Smooth muscle cell (in vitro differentiated cells): ENCODE measurements at regions not wholly inside any gene's neighbourhood (a gene's known extent, or its start where the extent isn't known, plus 50 kb on each side); places are given as distances from the start of the nearest gene placed in this dataset.

Experiments used
- DNase-seq: peaks from one replicate; lab custom pipeline; 2025; ENCODE audit not compliant: unreplicated experiment; lab: John Stamatoyannopoulos, UW
- H2AFZ ChIP-seq: fragments of 200-600 bp; sonication (generic); 2 replicates; pipeline ENCODE4 v1.6.0; 2016; ENCODE audit warnings: antibody characterized with exemption, low read depth, mild to moderate bottlenecking
- H3F3A ChIP-seq: fragments of 200-600 bp; sonication (generic); 2 replicates; pipeline ENCODE4 v1.6.0; 2017; ENCODE audit warnings: antibody characterized with exemption, low read depth
- H3K27ac ChIP-seq: fragments of 200-600 bp; sonication (generic); 2 replicates; pipeline ENCODE4 v1.5.1; 2016; ENCODE audit warnings: low read depth, mild to moderate bottlenecking
- H3K27me3 ChIP-seq: fragments of 200-600 bp; sonication (generic); 2 replicates; pipeline ENCODE4 v1.6.1; 2016; ENCODE audit warnings: low read depth, mild to moderate bottlenecking
- H3K36me3 ChIP-seq: fragments of 200-600 bp; sonication (generic); 2 replicates; pipeline ENCODE4 v1.5.1; 2016; ENCODE audit warnings: low read depth
- H3K4me1 ChIP-seq: fragments of 200-600 bp; sonication (generic); 2 replicates; pipeline ENCODE4 v1.5.1; 2016; ENCODE audit warnings: low read depth
- H3K4me2 ChIP-seq: fragments of 200-600 bp; sonication (generic); 2 replicates; pipeline ENCODE4 v1.6.0; 2016; ENCODE audit warnings: mild to moderate bottlenecking
- H3K4me3 ChIP-seq: fragments of 200-600 bp; sonication (generic); 2 replicates; pipeline ENCODE4 v1.5.1; 2016; ENCODE audit warnings: mild to moderate bottlenecking
- H3K79me2 ChIP-seq: fragments of 200-600 bp; sonication (generic); 2 replicates; pipeline ENCODE4 v1.6.0; 2016; ENCODE audit warnings: low read depth, mild to moderate bottlenecking
- H3K9ac ChIP-seq: fragments of 200-600 bp; sonication (generic); 2 replicates; pipeline ENCODE4 v1.6.0; 2016; ENCODE audit warnings: low read depth
- H3K9me3 ChIP-seq: fragments of 200-600 bp; sonication (generic); replicated peaks from 2 replicates; pipeline ENCODE4 v1.5.1; 2016; ENCODE audit warnings: low read depth
- H4K20me1 ChIP-seq: fragments of 200-600 bp; sonication (generic); 2 replicates; pipeline ENCODE4 v1.6.0; 2016; ENCODE audit warnings: low read depth
- WGBS: methylation state at CpG from one replicate; pipeline ENCODE4 v1.1.7; 2016; ENCODE audit warnings: low lambda C conversion rate; 5-methylcytosine and 5-hydroxymethylcytosine counted together
- TF ChIP-seq, protein P1 (sequence below): fragments of 200-600 bp; sonication (generic); IDR thresholded peaks from 2 replicates; pipeline ENCODE4 v1.5.1; 2017; ENCODE audit warnings: borderline replicate concordance, mild to moderate bottlenecking, antibody characterized with exemption; ENCODE audit not compliant: insufficient read depth, poor library complexity, severe bottlenecking

DNA sequence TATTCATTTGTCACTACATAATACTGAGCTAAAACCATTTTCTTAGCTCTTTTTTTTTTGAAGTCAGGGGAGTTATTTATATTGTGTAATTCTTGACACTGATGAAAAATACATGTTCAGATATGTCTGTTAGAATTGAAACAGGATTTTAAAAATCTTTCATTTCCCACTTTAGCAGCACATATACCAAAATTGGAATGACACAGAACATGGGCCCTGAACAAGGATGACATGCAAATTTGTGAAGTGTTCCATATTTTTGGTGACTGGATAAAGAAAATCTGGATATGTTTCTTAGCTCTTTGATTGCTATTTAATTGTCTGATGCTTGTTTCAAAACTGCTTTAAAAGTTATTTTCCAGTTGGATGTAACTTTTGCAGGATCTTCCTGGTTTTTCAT, 1963.9 kb upstream of the LRRTM1 start:
- Histone ChIP-seq H3F3A (no peaks in the 10 kb centered on the region), H2AFZ (peak overlapping the region; percentile 54), H3K4me2 (no peak overlapping the region), H3K27ac (no peak overlapping the region), H4K20me1 (no peaks in the 10 kb centered on the region), H3K79me2 (no peaks in the 10 kb centered on the region), H3K9ac (no peak overlapping the region), H3K4me1 (no peaks in the 10 kb centered on the region), H3K4me3 (no peak overlapping the region), H3K9me3 (no peaks in the 10 kb centered on the region), H3K27me3 (no peaks in the 10 kb centered on the region), H3K36me3 (no peaks in the 10 kb centered on the region)
- no peak for DNase-seq
- TF ChIP-seq, protein P1, sequence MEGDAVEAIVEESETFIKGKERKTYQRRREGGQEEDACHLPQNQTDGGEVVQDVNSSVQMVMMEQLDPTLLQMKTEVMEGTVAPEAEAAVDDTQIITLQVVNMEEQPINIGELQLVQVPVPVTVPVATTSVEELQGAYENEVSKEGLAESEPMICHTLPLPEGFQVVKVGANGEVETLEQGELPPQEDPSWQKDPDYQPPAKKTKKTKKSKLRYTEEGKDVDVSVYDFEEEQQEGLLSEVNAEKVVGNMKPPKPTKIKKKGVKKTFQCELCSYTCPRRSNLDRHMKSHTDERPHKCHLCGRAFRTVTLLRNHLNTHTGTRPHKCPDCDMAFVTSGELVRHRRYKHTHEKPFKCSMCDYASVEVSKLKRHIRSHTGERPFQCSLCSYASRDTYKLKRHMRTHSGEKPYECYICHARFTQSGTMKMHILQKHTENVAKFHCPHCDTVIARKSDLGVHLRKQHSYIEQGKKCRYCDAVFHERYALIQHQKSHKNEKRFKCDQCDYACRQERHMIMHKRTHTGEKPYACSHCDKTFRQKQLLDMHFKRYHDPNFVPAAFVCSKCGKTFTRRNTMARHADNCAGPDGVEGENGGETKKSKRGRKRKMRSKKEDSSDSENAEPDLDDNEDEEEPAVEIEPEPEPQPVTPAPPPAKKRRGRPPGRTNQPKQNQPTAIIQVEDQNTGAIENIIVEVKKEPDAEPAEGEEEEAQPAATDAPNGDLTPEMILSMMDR: no peak

DNA sequence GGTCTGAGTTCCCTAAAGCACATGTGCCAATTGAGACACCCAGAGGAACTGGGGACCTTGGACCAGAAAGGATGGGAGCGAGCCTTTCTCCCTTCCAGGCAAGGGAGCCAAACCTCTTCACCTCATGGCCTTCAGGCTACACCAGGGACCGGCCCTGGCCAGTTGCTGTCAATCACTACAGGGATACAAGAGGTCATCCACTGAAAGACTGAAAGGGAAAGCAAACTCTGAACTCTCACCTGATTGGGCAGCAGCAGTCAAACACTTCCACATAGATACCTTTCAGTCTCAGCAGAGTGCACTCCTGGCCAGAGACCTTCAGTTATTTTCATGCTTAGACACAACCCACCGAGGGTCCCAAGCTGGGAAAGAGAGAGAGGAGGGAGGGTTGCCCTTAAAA, 1956.0 kb upstream of the LRRTM1 start:
- no peak overlapping the region for H3K9ac ChIP-seq
- H3K4me1 ChIP-seq: no peaks in the 10 kb centered on the region
- H3K27ac ChIP-seq: no peak overlapping the region
- no peak overlapping the region for H2AFZ ChIP-seq
- H3K4me2 ChIP-seq: no peak overlapping the region
- no peak for DNase-seq
- H3K9me3 ChIP-seq: no peaks in the 10 kb centered on the region
- TF ChIP-seq, protein P1: no peak
- H3F3A ChIP-seq: peaks cover 5% of the 10 kb centered on the region
- no peaks in the 10 kb centered on the region for H3K36me3 ChIP-seq
- H3K79me2 ChIP-seq: no peaks in the 10 kb centered on the region
- no peaks in the 10 kb centered on the region for H3K27me3 ChIP-seq
- H4K20me1 ChIP-seq: no peaks in the 10 kb centered on the region
- H3K4me3 ChIP-seq: no peak overlapping the region
- WGBS: 94% methylated on average over 3 of the region's 3 CpGs

DNA sequence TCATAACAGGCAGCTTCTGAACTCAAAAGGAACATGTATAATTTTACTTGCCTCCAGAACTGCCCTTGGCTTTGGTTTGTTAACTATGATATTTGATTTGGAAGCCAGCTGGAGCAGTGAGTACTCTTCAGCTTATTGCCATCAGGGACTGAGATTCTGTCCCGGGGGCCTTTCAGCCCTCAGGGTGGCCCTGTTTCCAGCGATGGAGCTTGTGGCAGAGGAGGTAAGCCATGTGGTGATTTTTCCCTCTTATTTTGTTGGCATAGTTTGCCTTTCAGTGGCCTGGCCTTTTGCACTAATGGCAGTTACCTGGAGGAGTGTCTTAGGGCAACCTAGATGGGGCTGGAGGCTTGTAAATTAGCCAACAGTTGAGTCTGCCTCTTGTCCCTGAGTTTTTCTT, 1955.0 kb upstream of the LRRTM1 start:
- Histone ChIP-seq H3K9me3 (no peaks in the 10 kb centered on the region), H3K4me3 (no peak overlapping the region), H3K27me3 (no peaks in the 10 kb centered on the region), H4K20me1 (no peaks in the 10 kb centered on the region), H3F3A (peaks cover 5% of the 10 kb centered on the region), H3K4me2 (no peak overlapping the region), H3K27ac (no peak overlapping the region), H3K4me1 (no peaks in the 10 kb centered on the region), H3K79me2 (no peaks in the 10 kb centered on the region), H2AFZ (peak overlapping the region; percentile 23), H3K9ac (no peak overlapping the region), H3K36me3 (no peaks in the 10 kb centered on the region)
- TF ChIP-seq, protein P1: no peak
- no peak for DNase-seq
- whole genome bisulfite sequencing: 83% methylated on average over 2 of the region's 2 CpGs

DNA sequence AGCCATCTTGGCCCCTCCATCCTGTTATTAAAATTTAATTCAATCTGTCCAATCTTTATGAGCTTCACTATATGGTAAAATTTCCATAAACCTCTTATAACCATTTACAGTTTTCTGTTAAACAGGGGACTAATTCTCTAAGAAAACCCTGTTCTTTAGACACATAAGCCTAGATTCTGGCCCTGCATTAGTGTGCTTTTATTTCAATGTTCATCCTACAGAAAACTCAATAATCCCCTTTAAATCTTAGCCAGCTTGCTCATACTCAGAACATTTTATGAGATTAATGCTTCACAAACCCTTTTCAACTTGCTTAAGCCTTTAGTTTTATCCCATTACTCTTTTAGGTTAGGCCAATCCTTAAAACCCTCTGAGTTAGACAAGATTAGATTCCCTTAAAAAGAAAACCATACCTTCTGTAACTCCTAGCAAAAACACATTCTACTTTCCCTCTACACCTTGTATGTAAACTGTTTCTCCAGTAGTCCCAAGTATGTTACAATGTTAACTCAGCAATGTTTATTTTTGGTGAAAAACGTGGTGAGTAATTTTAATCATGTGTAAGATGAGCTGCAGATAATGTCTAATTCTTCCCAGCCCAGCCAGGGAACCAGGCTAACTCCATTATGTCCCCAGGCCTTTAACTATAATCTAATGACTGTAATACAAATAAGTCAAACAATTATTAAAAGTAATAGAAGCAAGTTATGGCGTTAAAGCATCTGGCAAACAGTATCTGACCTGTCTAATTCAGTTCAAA, 1953.4 kb upstream of the LRRTM1 start:
- H3K27ac ChIP-seq: peak overlapping the region; percentile 36
- H3K4me2 ChIP-seq: peak overlapping the region; percentile 18
- no peak overlapping the region for H3K4me3 ChIP-seq
- no peak overlapping the region for H3K9ac ChIP-seq
- H3F3A ChIP-seq: peaks cover 5% of the 10 kb centered on the region
- H3K4me1 ChIP-seq: no peaks in the 10 kb centered on the region
- no peaks in the 10 kb centered on the region for H3K27me3 ChIP-seq
- no peaks in the 10 kb centered on the region for H4K20me1 ChIP-seq
- H3K79me2 ChIP-seq: no peaks in the 10 kb centered on the region
- DNase-seq: no peak
- no peaks in the 10 kb centered on the region for H3K36me3 ChIP-seq
- H3K9me3 ChIP-seq: peaks cover 9% of the 10 kb centered on the region
- no peak overlapping the region for H2AFZ ChIP-seq
- WGBS: 31% methylated on average over 2 of the region's 2 CpGs
- TF ChIP-seq, protein P1: no peak
